22Rv1 (cell line): ENCODE measurements at regions not wholly inside any gene's neighbourhood (a gene's known extent, or its start where the extent isn't known, plus 50 kb on each side); places are given as distances from the start of the nearest gene placed in this dataset.

Source experiments
- H3K27ac ChIP-seq: fragments of 450-650 bp; 2 replicates; pipeline ENCODE4 v1.5.1; 2017
- ZFX ChIP-seq: fragments of 450-650 bp; IDR thresholded peaks from 2 replicates; pipeline ENCODE4 v1.6.1; 2017; ENCODE audit warnings: antibody characterized with exemption, borderline replicate concordance
- TF ChIP-seq, protein P1 (sequence below): fragments of 450-650 bp; IDR thresholded peaks from 2 replicates; pipeline ENCODE4 v1.5.1; 2017; ENCODE audit warnings: mild to moderate bottlenecking

GRCh38 chr11:87740451-87740850 lies 434.8 kb downstream of the RAB38 start:
- no peak overlapping the region for H3K27ac ChIP-seq
- TF ChIP-seq, protein P1, sequence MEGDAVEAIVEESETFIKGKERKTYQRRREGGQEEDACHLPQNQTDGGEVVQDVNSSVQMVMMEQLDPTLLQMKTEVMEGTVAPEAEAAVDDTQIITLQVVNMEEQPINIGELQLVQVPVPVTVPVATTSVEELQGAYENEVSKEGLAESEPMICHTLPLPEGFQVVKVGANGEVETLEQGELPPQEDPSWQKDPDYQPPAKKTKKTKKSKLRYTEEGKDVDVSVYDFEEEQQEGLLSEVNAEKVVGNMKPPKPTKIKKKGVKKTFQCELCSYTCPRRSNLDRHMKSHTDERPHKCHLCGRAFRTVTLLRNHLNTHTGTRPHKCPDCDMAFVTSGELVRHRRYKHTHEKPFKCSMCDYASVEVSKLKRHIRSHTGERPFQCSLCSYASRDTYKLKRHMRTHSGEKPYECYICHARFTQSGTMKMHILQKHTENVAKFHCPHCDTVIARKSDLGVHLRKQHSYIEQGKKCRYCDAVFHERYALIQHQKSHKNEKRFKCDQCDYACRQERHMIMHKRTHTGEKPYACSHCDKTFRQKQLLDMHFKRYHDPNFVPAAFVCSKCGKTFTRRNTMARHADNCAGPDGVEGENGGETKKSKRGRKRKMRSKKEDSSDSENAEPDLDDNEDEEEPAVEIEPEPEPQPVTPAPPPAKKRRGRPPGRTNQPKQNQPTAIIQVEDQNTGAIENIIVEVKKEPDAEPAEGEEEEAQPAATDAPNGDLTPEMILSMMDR, result no peak
- no peak for TF ChIP-seq ZFX

GRCh38 chr11:87739766-87740165 lies 435.5 kb downstream of the RAB38 start:
- TF ChIP-seq, protein P1, result no peak
- no peak for TF ChIP-seq ZFX

DNA sequence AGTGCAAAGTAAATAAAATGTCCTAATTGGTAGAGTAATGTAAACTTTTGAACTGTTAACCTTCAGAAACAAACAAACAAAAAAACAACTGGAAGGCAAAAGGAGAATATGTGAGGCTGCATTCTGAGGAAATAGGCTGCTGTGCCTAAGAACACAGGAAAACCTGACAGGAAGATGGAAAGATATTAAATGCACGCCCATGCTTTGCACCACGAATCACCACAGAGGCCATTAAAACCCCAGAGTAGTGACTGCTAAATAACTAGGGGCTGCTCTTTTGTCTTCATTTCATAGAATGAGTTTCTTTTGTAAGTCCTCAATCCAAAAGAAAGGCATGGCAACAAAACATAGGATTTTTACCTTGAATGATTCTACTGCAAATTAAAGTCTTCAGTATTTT lies 436.0 kb downstream of the RAB38 start:
- H3K27ac ChIP-seq, result no peak overlapping the region
- TF ChIP-seq, protein P1, result no peak
- TF ChIP-seq ZFX, result no peak

More at GRCh38 chr11:87739766-87740165, 435.5 kb downstream of the RAB38 start:
- H3K27ac ChIP-seq, result no peak overlapping the region

- no peak overlapping the region for H3K27ac ChIP-seq
- TF ChIP-seq, protein P1, result no peak
- TF ChIP-seq ZFX, result no peak
Observed at GRCh38 chr11:87736928-87737327, 438.3 kb downstream of the RAB38 start.

- TF ChIP-seq, protein P1, result no peak
- no peak for TF ChIP-seq ZFX
- no peak overlapping the region for H3K27ac ChIP-seq
Observed at GRCh38 chr11:87726506-87726905, 448.7 kb downstream of the RAB38 start.

DNA sequence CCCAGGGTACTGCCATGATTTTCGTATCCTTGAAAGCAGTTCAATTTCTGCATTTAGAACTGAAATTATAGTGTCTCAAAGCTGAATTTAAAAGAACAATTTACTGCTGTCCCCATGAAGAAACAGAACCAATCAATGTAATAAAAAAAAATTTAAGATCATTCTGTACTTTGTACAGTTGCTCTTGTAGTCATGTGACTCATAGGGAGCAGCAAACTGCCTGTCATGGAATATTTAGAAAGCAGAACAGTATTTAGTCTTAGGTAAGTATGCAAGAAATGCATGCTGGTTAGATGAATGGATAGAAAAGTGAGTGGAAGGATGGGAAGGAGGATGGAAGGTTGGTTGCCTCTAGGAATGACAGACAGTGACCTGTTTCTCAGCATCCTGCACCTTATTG lies 450.9 kb downstream of the RAB38 start:
- TF ChIP-seq, protein P1, result no peak
- no peak for TF ChIP-seq ZFX
- H3K27ac ChIP-seq, result no peak overlapping the region

DNA sequence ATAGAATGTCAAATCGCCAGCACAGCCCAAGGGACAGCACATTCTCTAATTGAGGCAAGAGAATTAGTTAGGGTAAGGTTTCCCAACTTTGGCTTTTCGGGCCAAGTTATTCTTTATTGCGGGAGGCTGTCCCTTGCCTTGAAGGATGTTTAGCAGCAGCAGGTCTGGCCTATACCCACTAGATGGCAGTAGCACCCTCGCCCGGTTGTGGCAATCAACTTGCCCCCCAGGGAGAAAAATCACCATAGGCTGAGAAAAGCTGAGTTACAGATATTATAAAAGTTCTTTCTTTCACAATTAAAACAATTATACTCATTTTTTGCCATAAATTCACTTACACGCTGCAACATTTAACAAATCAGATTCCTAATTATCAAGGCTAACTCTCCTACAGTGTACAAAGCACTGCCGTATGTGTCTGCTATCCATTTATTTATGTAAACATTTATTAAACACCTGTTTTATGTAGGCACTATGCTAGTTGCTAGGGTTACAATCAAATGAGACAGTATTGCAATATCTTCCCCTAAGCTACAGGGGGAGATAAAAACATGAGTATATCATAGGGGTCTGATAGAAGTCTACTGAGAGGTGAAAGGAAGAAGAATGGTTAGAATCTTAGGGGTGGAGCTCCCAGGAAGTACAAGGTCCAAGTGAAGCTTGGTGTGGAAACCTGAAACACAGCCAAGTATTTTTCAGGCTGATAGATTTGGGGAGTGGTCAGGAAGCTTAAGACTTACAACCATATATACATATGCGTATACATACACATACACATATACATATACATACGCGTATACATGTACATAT lies 452.3 kb downstream of the RAB38 start:
- no peak for TF ChIP-seq ZFX
- TF ChIP-seq, protein P1, result peak; percentile 93
- no peak overlapping the region for H3K27ac ChIP-seq
